ENCODE measurements at regions not wholly inside any gene's neighbourhood (a gene's known extent, or its start where the extent isn't known, plus 50 kb on each side); places are given as distances from the start of the nearest gene placed in this dataset.

- no peak for DNase-seq (ENCODE audit: low spot score)
Observed at GRCh38 chr12:127268706-127269425, 998.1 kb upstream of the TMEM132C start.

GRCh38 chr12:127270193-127270592 lies 996.8 kb upstream of the TMEM132C start:
- no peak for DNase-seq (ENCODE audit: low spot score)

- DNase-seq (ENCODE audit: low spot score) = no peak
Observed at GRCh38 chr12:127271776-127272175, 995.2 kb upstream of the TMEM132C start.

GRCh38 chr12:127272864-127273263 lies 994.1 kb upstream of the TMEM132C start:
- DNase-seq (ENCODE audit: low spot score) = no peak

- DNase-seq (ENCODE audit: low spot score) = no peak
Observed at GRCh38 chr12:127273626-127274025, 993.3 kb upstream of the TMEM132C start.

GRCh38 chr12:127275416-127275815 lies 991.6 kb upstream of the TMEM132C start:
- DNase-seq (ENCODE audit: low spot score) = no peak

DNA sequence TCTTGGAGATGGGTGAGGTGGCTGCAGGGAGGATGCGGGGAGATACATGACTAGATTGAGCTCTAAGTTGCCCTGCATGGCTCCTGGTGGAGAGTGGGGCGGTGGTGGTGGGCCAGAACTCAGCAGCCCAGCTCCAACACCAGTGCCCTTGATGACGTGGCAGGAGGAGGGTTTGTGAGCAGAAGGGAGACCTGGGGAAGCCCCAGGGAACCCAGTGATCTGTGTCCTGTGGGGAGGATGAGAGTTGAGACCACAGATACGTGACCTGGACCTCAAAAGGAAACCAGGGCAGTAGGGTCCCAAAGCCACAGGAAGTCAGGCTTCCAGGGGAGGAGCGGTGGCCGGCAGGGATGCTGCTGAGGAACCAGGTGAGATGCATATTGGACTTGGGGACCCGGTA lies 989.1 kb upstream of the TMEM132C start:
- DNase-seq (ENCODE audit: low spot score) = no peak

DNA sequence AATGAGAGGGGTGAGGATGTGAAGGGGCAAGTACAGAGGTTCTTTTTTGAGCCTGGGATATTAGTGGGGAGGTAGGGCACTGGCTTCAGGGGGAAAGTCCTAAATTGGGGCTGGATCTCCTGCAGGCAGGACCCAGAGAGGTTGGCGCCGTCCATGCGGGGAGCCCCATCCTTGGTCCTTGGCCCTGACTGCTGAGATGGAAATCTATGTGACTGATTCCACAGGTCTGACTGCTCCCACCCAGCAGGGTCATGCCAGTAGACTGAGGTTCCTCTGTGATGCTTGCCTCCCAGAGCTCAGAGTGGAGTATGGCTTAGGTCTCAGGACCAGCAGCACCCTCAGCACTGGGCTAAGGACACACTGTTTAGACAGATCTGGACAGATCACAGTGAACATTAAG lies 988.6 kb upstream of the TMEM132C start:
- no peak for DNase-seq (ENCODE audit: low spot score)

GRCh38 chr12:127280393-127281275 lies 986.3 kb upstream of the TMEM132C start:
- peak; percentile 34 for DNase-seq (ENCODE audit: low spot score)

DNA sequence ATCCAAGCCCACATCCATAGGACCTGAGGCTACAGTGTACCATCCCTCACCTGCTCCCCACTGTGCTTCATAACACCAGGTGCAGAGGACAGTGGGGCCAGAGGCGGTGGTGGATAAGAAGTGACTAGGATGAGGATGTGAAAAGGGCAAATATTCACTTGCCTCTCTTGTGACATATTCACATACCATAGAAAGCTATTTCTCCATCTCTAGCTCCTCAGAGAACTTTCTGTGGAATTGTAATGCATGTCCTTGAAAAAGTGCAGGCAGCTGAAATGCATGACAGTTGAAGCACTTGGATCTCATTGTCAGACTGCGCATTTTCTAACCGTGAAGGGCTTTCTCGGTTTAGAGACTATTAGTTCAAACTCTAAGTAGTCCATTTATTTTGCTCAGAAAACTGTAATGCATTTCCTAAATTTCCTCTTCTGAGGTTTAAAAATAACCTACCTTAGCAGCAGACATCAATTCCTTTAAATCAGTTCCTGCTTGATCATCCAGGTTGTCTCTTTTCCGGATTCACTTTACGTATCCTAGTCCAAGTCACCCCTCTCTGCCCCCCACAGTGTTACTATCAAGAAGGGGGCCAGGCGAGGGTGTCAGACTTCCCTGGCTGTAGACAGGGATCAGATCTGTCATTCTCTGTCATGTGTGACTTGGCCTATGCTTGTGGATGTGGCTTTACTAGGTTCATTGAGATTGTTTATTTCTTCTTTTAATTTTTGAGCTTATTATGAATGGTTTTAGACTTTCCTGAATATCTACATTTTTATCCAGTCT lies 984.0 kb upstream of the TMEM132C start:
- DNase-seq (ENCODE audit: low spot score) = no peak

GRCh38 chr12:127284021-127284420 lies 982.9 kb upstream of the TMEM132C start:
- no peak for DNase-seq (ENCODE audit: low spot score)

GRCh38 chr12:127284870-127285431 lies 982.0 kb upstream of the TMEM132C start:
- DNase-seq (ENCODE audit: low spot score) = no peak

GRCh38 chr12:127286281-127286680 lies 980.7 kb upstream of the TMEM132C start:
- no peak for DNase-seq (ENCODE audit: low spot score)

- DNase-seq (ENCODE audit: low spot score) = no peak
Observed at GRCh38 chr12:127287256-127287655, 979.7 kb upstream of the TMEM132C start.

GRCh38 chr12:127290251-127290650 lies 976.7 kb upstream of the TMEM132C start:
- DNase-seq (ENCODE audit: low spot score) = no peak

- no peak for DNase-seq (ENCODE audit: low spot score)
Observed at GRCh38 chr12:127292736-127293135, 974.2 kb upstream of the TMEM132C start.

DNA sequence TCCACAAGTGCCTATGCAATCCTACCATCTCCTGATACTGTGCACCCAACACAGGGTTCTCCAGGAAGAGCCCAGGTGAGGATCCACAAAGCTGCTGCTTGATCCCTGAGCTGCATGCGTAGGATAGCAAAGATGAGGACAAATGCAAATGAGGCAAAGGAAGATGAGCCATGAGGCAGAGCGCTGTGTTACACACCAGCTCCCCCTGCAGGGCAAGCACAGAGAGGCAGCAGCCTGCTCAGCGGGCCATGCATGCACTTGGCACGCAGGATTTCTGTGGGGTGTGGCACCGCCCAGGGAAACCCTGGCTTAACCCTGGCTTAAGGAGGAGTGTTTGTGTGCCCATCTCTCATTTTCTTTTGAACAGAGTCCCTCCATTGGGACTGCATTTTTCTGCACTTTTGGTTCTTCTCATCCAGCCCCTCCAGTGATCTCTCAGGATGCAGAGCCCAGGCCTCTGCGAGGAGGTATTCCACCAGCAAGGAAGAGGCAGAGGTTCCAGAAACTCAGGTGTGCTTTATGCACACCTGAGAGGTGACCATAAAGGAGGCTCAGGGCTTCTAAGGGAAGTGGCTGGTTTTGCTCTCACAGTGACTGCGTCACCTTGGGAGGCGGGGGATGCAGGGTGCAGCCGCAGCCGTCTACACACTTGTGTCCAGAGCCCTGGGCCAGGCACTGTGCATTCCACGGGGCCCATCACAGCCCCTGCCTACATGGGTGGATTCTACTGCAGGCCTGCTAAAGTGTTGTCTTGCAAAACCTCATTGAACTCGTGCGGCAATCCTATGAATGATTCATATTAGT lies 973.3 kb upstream of the TMEM132C start:
- DNase-seq (ENCODE audit: low spot score) = peak; percentile 25

GRCh38 chr12:127294651-127295210 lies 972.2 kb upstream of the TMEM132C start:
- no peak for DNase-seq (ENCODE audit: low spot score)

DNA sequence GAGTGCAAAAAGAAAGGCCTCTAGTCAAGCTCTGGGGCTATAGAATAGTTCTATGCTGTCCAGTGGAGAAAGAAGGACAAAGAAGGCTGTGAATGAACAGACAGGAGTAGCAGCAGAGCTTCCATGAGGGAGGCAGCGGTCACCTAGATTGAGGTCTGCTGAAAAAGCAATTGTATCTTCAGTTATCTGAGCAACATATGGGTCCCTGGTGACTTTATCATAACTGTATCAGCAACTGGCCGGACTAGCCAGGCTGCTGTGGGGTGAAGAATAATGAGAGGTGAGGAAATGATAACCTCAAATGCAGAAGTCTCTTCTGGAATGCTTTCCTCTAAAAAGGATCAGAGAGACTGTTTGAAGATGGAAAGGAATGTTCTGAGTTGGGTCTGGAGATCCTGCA lies 971.3 kb upstream of the TMEM132C start:
- no peak for DNase-seq (ENCODE audit: low spot score)

- no peak for DNase-seq (ENCODE audit: low spot score)
Observed at GRCh38 chr12:127296591-127296990, 970.4 kb upstream of the TMEM132C start.

DNA sequence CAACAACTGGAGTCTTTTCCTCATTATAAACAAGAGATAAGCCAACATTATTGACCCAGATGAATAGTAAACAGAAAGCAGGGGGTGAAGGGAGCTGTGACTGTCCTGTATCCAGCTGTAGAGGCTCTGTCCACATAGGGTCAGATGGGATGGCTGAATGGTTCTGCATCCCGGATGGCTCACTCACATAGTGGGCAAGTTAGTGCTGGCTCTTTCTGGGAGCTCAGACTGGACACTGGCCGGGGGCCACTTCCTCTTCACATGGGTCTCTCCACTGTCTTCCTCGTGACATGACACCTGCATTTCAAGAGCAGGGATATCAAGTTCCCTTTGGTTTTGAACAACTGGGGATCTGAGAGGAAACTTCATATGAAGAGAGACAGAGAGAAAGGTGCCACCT lies 969.6 kb upstream of the TMEM132C start:
- no peak for DNase-seq (ENCODE audit: low spot score)
